ENCODE measurements at regions not wholly inside any gene's neighbourhood (a gene's known extent, or its start where the extent isn't known, plus 50 kb on each side); places are given as distances from the start of the nearest gene placed in this dataset.

DNA sequence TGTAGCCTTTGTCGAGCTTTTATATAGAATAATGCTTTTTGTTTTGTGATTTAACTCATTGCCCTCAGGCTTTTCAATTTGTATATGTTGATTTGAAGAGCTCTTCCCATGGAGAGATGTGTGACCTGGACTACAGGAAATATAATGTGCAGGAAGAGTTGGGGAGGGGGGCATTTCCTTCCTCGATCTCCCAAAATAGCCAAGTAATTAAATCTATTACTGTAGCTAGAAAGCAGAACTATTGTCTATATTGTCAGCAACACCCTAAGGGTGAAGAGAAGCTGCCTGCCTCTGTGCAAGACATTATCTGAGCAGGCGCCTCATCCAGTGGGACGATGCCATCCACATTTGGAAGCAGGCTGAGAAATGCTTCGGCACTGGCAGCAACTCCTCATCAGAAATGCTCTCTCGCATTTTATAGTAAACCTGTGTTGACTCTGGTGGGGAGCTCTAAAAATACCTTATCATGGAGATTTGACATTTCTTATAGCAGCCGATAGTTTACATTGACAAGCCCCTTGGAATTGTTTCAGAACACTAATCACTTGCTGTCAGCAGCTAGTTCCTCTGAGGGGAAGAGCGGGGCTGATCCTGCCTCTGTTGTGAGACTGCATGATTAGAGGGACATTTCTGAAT is 392.5 kb upstream of the RGS6 start:
- TF ChIP-seq NR2F2 (IDR thresholded peaks at IDR 0.05) (no peak), HNF4G (IDR thresholded peaks at IDR 0.05) (no peak), JUND (IDR thresholded peaks at IDR 0.05) (no peak)
- Histone ChIP-seq H3K9me3 (ENCODE audit: control insufficient read depth in 4 of 4, low read length in 3 of 4) (no peaks in the 10 kb centered on the region), H3K36me3 (ENCODE audit: control insufficient read depth in 4 of 4, insufficient read depth in 3 of 4, low read depth in 1 of 4, low read length in 3 of 4) (no peaks in the 10 kb centered on the region), H3K4me3 (ENCODE audit: low read depth in 1 of 3, low read length in 3 of 3) (no peak overlapping the region), H3K27me3 (ENCODE audit: control insufficient read depth in 4 of 4, insufficient read depth in 4 of 4, low read length in 3 of 4) (no peaks in the 10 kb centered on the region), H3K4me1 (ENCODE audit: control insufficient read depth in 4 of 4, insufficient read depth in 4 of 4, low read length in 3 of 4) (peaks cover 0 to 5% (median 2%) of the 10 kb centered on the region in 4 donors), H3K27ac (ENCODE audit: low read depth in 1 of 2, low read length in 2 of 2) (no peak overlapping the region), H3K9ac (ENCODE audit: low read depth in 1 of 2, low read length in 2 of 2) (no peak overlapping the region)
- DNase-seq (ENCODE audit: low spot score) = no peak
- 74% methylated on average over 8 of the region's 8 CpGs for WGBS

DNA sequence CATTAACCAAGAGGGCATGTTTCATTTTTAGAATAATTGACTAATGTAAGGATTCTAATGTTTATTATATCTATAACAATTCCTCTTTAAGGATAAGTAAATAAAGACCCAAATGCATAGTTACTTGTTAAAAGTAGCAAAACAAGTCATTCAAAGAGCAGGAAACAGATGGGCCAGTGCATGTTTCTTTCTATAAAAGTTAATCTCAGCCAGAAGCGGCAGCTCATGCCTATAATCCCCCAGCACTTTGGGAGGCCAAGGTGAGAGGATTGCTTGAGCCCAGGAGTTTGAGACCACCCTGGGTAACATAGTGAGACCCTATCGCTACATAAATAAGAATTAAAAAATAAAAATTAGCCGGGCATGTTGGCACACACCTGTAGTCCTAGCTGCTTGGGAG is 391.0 kb upstream of the RGS6 start:
- no peak overlapping the region for H3K27ac ChIP-seq (ENCODE audit: low read depth in 1 of 2, low read length in 2 of 2)
- H3K36me3 ChIP-seq (ENCODE audit: control insufficient read depth in 4 of 4, insufficient read depth in 3 of 4, low read depth in 1 of 4, low read length in 3 of 4) = no peaks in the 10 kb centered on the region
- WGBS = 95% methylated on average over 3 of the region's 3 CpGs
- no peak for DNase-seq (ENCODE audit: low spot score)
- H3K9me3 ChIP-seq (ENCODE audit: control insufficient read depth in 4 of 4, low read length in 3 of 4) = no peaks in the 10 kb centered on the region
- TF ChIP-seq SP1 (IDR thresholded peaks at IDR 0.05) = no peak
- TF ChIP-seq HNF4G (IDR thresholded peaks at IDR 0.05) = no peak
- no peak for TF ChIP-seq RAD21 (IDR thresholded peaks at IDR 0.05)
- no peak for TF ChIP-seq NR2F2 (IDR thresholded peaks at IDR 0.05)
- TF ChIP-seq, protein P1, sequence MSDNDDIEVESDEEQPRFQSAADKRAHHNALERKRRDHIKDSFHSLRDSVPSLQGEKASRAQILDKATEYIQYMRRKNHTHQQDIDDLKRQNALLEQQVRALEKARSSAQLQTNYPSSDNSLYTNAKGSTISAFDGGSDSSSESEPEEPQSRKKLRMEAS (IDR thresholded peaks at IDR 0.05) = no peak
- TF ChIP-seq, protein P2, sequence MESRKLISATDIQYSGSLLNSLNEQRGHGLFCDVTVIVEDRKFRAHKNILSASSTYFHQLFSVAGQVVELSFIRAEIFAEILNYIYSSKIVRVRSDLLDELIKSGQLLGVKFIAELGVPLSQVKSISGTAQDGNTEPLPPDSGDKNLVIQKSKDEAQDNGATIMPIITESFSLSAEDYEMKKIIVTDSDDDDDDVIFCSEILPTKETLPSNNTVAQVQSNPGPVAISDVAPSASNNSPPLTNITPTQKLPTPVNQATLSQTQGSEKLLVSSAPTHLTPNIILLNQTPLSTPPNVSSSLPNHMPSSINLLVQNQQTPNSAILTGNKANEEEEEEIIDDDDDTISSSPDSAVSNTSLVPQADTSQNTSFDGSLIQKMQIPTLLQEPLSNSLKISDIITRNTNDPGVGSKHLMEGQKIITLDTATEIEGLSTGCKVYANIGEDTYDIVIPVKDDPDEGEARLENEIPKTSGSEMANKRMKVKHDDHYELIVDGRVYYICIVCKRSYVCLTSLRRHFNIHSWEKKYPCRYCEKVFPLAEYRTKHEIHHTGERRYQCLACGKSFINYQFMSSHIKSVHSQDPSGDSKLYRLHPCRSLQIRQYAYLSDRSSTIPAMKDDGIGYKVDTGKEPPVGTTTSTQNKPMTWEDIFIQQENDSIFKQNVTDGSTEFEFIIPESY (IDR thresholded peaks at IDR 0.05) = no peak
- TF ChIP-seq, protein P3, sequence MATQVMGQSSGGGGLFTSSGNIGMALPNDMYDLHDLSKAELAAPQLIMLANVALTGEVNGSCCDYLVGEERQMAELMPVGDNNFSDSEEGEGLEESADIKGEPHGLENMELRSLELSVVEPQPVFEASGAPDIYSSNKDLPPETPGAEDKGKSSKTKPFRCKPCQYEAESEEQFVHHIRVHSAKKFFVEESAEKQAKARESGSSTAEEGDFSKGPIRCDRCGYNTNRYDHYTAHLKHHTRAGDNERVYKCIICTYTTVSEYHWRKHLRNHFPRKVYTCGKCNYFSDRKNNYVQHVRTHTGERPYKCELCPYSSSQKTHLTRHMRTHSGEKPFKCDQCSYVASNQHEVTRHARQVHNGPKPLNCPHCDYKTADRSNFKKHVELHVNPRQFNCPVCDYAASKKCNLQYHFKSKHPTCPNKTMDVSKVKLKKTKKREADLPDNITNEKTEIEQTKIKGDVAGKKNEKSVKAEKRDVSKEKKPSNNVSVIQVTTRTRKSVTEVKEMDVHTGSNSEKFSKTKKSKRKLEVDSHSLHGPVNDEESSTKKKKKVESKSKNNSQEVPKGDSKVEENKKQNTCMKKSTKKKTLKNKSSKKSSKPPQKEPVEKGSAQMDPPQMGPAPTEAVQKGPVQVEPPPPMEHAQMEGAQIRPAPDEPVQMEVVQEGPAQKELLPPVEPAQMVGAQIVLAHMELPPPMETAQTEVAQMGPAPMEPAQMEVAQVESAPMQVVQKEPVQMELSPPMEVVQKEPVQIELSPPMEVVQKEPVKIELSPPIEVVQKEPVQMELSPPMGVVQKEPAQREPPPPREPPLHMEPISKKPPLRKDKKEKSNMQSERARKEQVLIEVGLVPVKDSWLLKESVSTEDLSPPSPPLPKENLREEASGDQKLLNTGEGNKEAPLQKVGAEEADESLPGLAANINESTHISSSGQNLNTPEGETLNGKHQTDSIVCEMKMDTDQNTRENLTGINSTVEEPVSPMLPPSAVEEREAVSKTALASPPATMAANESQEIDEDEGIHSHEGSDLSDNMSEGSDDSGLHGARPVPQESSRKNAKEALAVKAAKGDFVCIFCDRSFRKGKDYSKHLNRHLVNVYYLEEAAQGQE (IDR thresholded peaks at IDR 0.05) = no peak
- no peak for TF ChIP-seq JUND (IDR thresholded peaks at IDR 0.05)
- TF ChIP-seq EGR1 (IDR thresholded peaks at IDR 0.05; ENCODE audit: low read depth in 2 of 2) = no peak
- no peak for TF ChIP-seq HNF4A (conservative IDR thresholded peaks at IDR 0.05)
- no peak for TF ChIP-seq GABPA (IDR thresholded peaks at IDR 0.05 in 1 of 2, conservative IDR thresholded peaks at IDR 0.05 in 1 of 2)
- no peak overlapping the region for H3K4me3 ChIP-seq (ENCODE audit: low read depth in 1 of 3, low read length in 3 of 3)
- H3K27me3 ChIP-seq (ENCODE audit: control insufficient read depth in 4 of 4, insufficient read depth in 4 of 4, low read length in 3 of 4) = no peaks in the 10 kb centered on the region
- H3K9ac ChIP-seq (ENCODE audit: low read depth in 1 of 2, low read length in 2 of 2) = no peak overlapping the region
- peaks cover 0 to 5% (median 2%) of the 10 kb centered on the region in 4 donors for H3K4me1 ChIP-seq (ENCODE audit: control insufficient read depth in 4 of 4, insufficient read depth in 4 of 4, low read length in 3 of 4)
